GM21515 (cell line): ENCODE measurements at regions not wholly inside any gene's neighbourhood (a gene's known extent, or its start where the extent isn't known, plus 50 kb on each side); places are given as distances from the start of the nearest gene placed in this dataset.

Experiments
- ATAC-seq: cut with Tn5 transposase; IDR thresholded peaks from one replicate; pipeline ENCODE4 v1.9.1; 2021; ENCODE audit not compliant: unreplicated experiment

GRCh38 chr3:30350011-30350410 is 256.4 kb upstream of the TGFBR2 start:
- ATAC-seq: no peak

GRCh38 chr3:30350901-30351300 is 255.5 kb upstream of the TGFBR2 start:
- ATAC-seq: no peak

GRCh38 chr3:30352410-30353318 is 253.7 kb upstream of the TGFBR2 start:
- no peak for ATAC-seq

- ATAC-seq: peak; percentile 96
Observed at GRCh38 chr3:30353711-30354467, 252.5 kb upstream of the TGFBR2 start.

GRCh38 chr3:30354513-30354912 is 251.9 kb upstream of the TGFBR2 start:
- ATAC-seq: no peak

GRCh38 chr3:30354972-30355371 is 251.4 kb upstream of the TGFBR2 start:
- ATAC-seq: no peak

GRCh38 chr3:30355622-30356021 is 250.8 kb upstream of the TGFBR2 start:
- ATAC-seq: no peak

GRCh38 chr3:30356866-30357753 is 249.3 kb upstream of the TGFBR2 start:
- ATAC-seq: no peak

- ATAC-seq: no peak
Observed at GRCh38 chr3:30357897-30358296, 248.5 kb upstream of the TGFBR2 start.

- ATAC-seq: no peak
Observed at GRCh38 chr3:30358871-30359270, 247.5 kb upstream of the TGFBR2 start.

- ATAC-seq: no peak
Observed at GRCh38 chr3:30368978-30369377, 237.4 kb upstream of the TGFBR2 start.

- no peak for ATAC-seq
Observed at GRCh38 chr3:30370681-30371271, 235.6 kb upstream of the TGFBR2 start.

GRCh38 chr3:30372837-30373236 is 233.6 kb upstream of the TGFBR2 start:
- ATAC-seq: no peak

- ATAC-seq: no peak
Observed at GRCh38 chr3:30384546-30385072, 221.8 kb upstream of the TGFBR2 start.

- no peak for ATAC-seq
Observed at GRCh38 chr3:30393079-30393478, 213.3 kb upstream of the TGFBR2 start.

- no peak for ATAC-seq
Observed at GRCh38 chr3:30397030-30397429, 209.4 kb upstream of the TGFBR2 start.

- ATAC-seq: no peak
Observed at GRCh38 chr3:30399394-30400181, 206.8 kb upstream of the TGFBR2 start.

GRCh38 chr3:30400926-30401325 is 205.5 kb upstream of the TGFBR2 start:
- ATAC-seq: no peak

- no peak for ATAC-seq
Observed at GRCh38 chr3:30401971-30402370, 204.4 kb upstream of the TGFBR2 start.

GRCh38 chr3:30407651-30408050 is 198.8 kb upstream of the TGFBR2 start:
- ATAC-seq: no peak
